Erythroblast (primary cell): ENCODE measurements at regions not wholly inside any gene's neighbourhood (a gene's known extent, or its start where the extent isn't known, plus 50 kb on each side); places are given as distances from the start of the nearest gene placed in this dataset.

Source experiments
- GATA1 ChIP-seq: IDR thresholded peaks from 2 replicates; pipeline ENCODE4 v1.6.1; 2011; ENCODE audit warnings: low read depth, mild to moderate bottlenecking, control low read depth, low read length, moderate library complexity
- POLR2A ChIP-seq: IDR thresholded peaks from 2 replicates; pipeline ENCODE4 v1.6.1; 2011; ENCODE audit warnings: mild to moderate bottlenecking, low read length

GRCh38 chr6:44731485-44732095 lies 344.1 kb downstream of the CDC5L start:
- TF ChIP-seq POLR2A (no peak), GATA1 (no peak)
